C4-2B (cell line): ENCODE measurements at regions not wholly inside any gene's neighbourhood (a gene's known extent, or its start where the extent isn't known, plus 50 kb on each side); places are given as distances from the start of the nearest gene placed in this dataset.

Experiments used
- ZFX ChIP-seq: fragments of 450-650 bp; IDR thresholded peaks from 2 replicates; pipeline ENCODE4 v1.6.1; 2017
- TF ChIP-seq, protein P1 (sequence below): fragments of 450-650 bp; conservative IDR thresholded peaks from 2 replicates; pipeline ENCODE4 v1.5.1; 2017; ENCODE audit warnings: mild to moderate bottlenecking

GRCh38 chr1:30348147-30348546 is 375.2 kb downstream of the MATN1 start:
- TF ChIP-seq, protein P1, sequence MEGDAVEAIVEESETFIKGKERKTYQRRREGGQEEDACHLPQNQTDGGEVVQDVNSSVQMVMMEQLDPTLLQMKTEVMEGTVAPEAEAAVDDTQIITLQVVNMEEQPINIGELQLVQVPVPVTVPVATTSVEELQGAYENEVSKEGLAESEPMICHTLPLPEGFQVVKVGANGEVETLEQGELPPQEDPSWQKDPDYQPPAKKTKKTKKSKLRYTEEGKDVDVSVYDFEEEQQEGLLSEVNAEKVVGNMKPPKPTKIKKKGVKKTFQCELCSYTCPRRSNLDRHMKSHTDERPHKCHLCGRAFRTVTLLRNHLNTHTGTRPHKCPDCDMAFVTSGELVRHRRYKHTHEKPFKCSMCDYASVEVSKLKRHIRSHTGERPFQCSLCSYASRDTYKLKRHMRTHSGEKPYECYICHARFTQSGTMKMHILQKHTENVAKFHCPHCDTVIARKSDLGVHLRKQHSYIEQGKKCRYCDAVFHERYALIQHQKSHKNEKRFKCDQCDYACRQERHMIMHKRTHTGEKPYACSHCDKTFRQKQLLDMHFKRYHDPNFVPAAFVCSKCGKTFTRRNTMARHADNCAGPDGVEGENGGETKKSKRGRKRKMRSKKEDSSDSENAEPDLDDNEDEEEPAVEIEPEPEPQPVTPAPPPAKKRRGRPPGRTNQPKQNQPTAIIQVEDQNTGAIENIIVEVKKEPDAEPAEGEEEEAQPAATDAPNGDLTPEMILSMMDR, result no peak
- no peak for TF ChIP-seq ZFX
